B cell (primary cell): ENCODE measurements at regions not wholly inside any gene's neighbourhood (a gene's known extent, or its start where the extent isn't known, plus 50 kb on each side); places are given as distances from the start of the nearest gene placed in this dataset.

ENCODE experiments used
- ATAC-seq: fragments of 200-7000 bp; cut with Tn5 transposase; one replicate; pipeline ENCODE4 v1.10.0; 2021; ENCODE audit warnings: low read depth, mild to moderate bottlenecking, moderate number of reproducible peaks, moderate library complexity
- CTCF ChIA-PET: fragments of 350-600 bp; sonication (Branson Sonifier 250); formaldehyde crosslinking; loops from one replicate; lab custom pipeline; 2021; ENCODE audit warnings: antibody characterized with exemption, inconsistent platforms; lab: Charles Lee
- POLR2A ChIA-PET: fragments of 350-600 bp; sonication (Branson Sonifier 250); formaldehyde crosslinking; loops from one replicate; lab custom pipeline; 2021; ENCODE audit warnings: antibody characterized with exemption; lab: Charles Lee
- DNase-seq: peaks from one replicate; pipeline ENCODE4 v3.0.0; 2013
- H2AFZ ChIP-seq: 2 replicates; pipeline ENCODE4 v1.6.1; 2012; ENCODE audit warnings: mild to moderate bottlenecking, low read depth, low read length; ENCODE audit not compliant: insufficient read depth, poor library complexity, severe bottlenecking
- H3K27ac ChIP-seq, 2 donors: 1 replicate in 1 of 2; 2 replicates in 1 of 2; pipeline ENCODE4 v1.5.1; 2012 to 2013; ENCODE audit warnings: low read length in 2 of 2, mild to moderate bottlenecking in 2 of 2, moderate library complexity in 1 of 2
- H3K27me3 ChIP-seq, 4 experiments: fragments of 200-600 bp in 1 of 4; sonication (generic) in 1 of 4; replicated peaks in 1 of 4; 1 replicate in 2 of 4; 2 replicates in 2 of 4; pipeline versions ENCODE4 v1.6.1 to v1.7.0; 2013 to 2016; ENCODE audit warnings: low read length in 3 of 4, mild to moderate bottlenecking in 2 of 4, mixed read lengths in 1 of 4, moderate library complexity in 1 of 4; ENCODE audit not compliant: insufficient read depth in 4 of 4, control insufficient read depth in 3 of 4; ENCODE audit errors: control extremely low read depth in 1 of 4
- H3K36me3 ChIP-seq, 2 experiments: replicated peaks in 1 of 2; 1 replicate in 1 of 2; 2 replicates in 1 of 2; pipeline versions ENCODE4 v1.6.1 to v1.7.1; 2013; ENCODE audit warnings: low read length in 1 of 2; ENCODE audit not compliant: insufficient read depth in 2 of 2, control insufficient read depth in 1 of 2; ENCODE audit errors: control extremely low read depth in 1 of 2, extremely low read depth in 1 of 2
- H3K4me1 ChIP-seq, 2 donors: fragments of 200-600 bp in 1 of 2; sonication (generic) in 1 of 2; 1 replicate in 1 of 2; 2 replicates in 1 of 2; pipeline versions ENCODE4 v1.5.1 to v1.6.1; 2013 to 2017; ENCODE audit warnings: low read length in 2 of 2; ENCODE audit not compliant: control insufficient read depth in 2 of 2, insufficient read depth in 2 of 2
- H3K4me2 ChIP-seq: replicated peaks from 2 replicates; pipeline ENCODE3; 2012; ENCODE audit warnings: mild to moderate bottlenecking, low read depth, low read length; ENCODE audit not compliant: poor library complexity, severe bottlenecking
- H3K4me3 ChIP-seq, 5 experiments: fragments of 200-600 bp in 1 of 5; sonication (generic) in 1 of 5; 1 replicate in 3 of 5; 2 replicates in 2 of 5; pipeline versions ENCODE4 v1.5.1 to v1.7.0; 2011 to 2016; ENCODE audit warnings: low read length in 4 of 5, mild to moderate bottlenecking in 4 of 5, low read depth in 2 of 5, control low read depth in 1 of 5, moderate library complexity in 1 of 5; ENCODE audit not compliant: insufficient read depth in 1 of 5; ENCODE audit errors: control extremely low read depth in 1 of 5, extremely low read depth in 1 of 5
- H3K79me2 ChIP-seq: fragments of 200-600 bp; sonication (generic); one replicate; pipeline ENCODE4 v1.6.0; 2016; ENCODE audit warnings: low read length; ENCODE audit not compliant: control insufficient read depth, insufficient read depth
- H3K9ac ChIP-seq: fragments of 200-600 bp; sonication (generic); 2 replicates; pipeline ENCODE4 v1.6.1; 2017; ENCODE audit warnings: mild to moderate bottlenecking, low read length, moderate library complexity
- H3K9me3 ChIP-seq, 3 donors: one replicate each; pipeline versions ENCODE4 v1.6.1 to v1.7.1; 2013; ENCODE audit warnings: low read length in 2 of 3; ENCODE audit not compliant: control insufficient read depth in 2 of 3, insufficient read depth in 1 of 3; ENCODE audit errors: control extremely low read depth in 1 of 3
- H4K20me1 ChIP-seq: 2 replicates; pipeline ENCODE4 v1.6.0; 2012; ENCODE audit warnings: mild to moderate bottlenecking, low read length; ENCODE audit not compliant: insufficient read depth, control insufficient read depth, poor library complexity, severe bottlenecking
- H3K27ac Mint-ChIP-seq: one replicate; pipeline ENCODE4 v1.8.0; 2021; ENCODE audit warnings: mixed read lengths
- H3K27me3 Mint-ChIP-seq: one replicate; pipeline ENCODE4 v1.8.0; 2021; ENCODE audit warnings: mixed read lengths
- H3K4me1 Mint-ChIP-seq: one replicate; pipeline ENCODE4 v1.8.0; 2021; ENCODE audit warnings: mixed read lengths
- H3K4me3 Mint-ChIP-seq: one replicate; pipeline ENCODE4 v1.8.0; 2021; ENCODE audit warnings: mixed read lengths
- H3K9me3 Mint-ChIP-seq: one replicate; pipeline ENCODE4 v1.8.0; 2022; ENCODE audit warnings: mixed read lengths; ENCODE audit not compliant: insufficient read depth
- EZH2 ChIP-seq: IDR thresholded peaks from 2 replicates; pipeline ENCODE4 v1.6.1; 2012; ENCODE audit warnings: borderline replicate concordance, low read depth, mild to moderate bottlenecking, moderate library complexity, low read length; ENCODE audit not compliant: insufficient read depth, poor library complexity, severe bottlenecking
- WGBS: methylation state at CpG from one replicate; pipeline ENCODE4 v1.1.5; 2013; ENCODE audit warnings: missing lambda C conversion rate; ENCODE audit not compliant: insufficient coverage; 5-methylcytosine and 5-hydroxymethylcytosine counted together
- intact Hi-C: fragments of 100-400 bp; cut with micrococcal nuclease; formaldehyde crosslinking; loops from one replicate; pipeline ENCODE4 v1.10.0; 2022
- TF ChIP-seq, protein P1 (sequence below): fragments of 200-600 bp; IDR thresholded peaks from one replicate; pipeline ENCODE4 v1.8.0; 2022; ENCODE audit warnings: antibody characterized with exemption, mild to moderate bottlenecking

- Mint-ChIP-seq H3K27me3 (no peaks in the 10 kb centered on the region), H3K4me3 (no peak overlapping the region), H3K27ac (no peak overlapping the region), H3K4me1 (no peaks in the 10 kb centered on the region), H3K9me3 (no peaks in the 10 kb centered on the region)
- ChIA-PET POLR2A (no interaction called here), CTCF (no interaction called here)
- no peak for ATAC-seq
- no peak overlapping the region for H2AFZ ChIP-seq
- no peak overlapping the region for H3K4me3 ChIP-seq
- no peaks in the 10 kb centered on the region for H3K79me2 ChIP-seq
- no peak for TF ChIP-seq EZH2
- TF ChIP-seq, protein P1, sequence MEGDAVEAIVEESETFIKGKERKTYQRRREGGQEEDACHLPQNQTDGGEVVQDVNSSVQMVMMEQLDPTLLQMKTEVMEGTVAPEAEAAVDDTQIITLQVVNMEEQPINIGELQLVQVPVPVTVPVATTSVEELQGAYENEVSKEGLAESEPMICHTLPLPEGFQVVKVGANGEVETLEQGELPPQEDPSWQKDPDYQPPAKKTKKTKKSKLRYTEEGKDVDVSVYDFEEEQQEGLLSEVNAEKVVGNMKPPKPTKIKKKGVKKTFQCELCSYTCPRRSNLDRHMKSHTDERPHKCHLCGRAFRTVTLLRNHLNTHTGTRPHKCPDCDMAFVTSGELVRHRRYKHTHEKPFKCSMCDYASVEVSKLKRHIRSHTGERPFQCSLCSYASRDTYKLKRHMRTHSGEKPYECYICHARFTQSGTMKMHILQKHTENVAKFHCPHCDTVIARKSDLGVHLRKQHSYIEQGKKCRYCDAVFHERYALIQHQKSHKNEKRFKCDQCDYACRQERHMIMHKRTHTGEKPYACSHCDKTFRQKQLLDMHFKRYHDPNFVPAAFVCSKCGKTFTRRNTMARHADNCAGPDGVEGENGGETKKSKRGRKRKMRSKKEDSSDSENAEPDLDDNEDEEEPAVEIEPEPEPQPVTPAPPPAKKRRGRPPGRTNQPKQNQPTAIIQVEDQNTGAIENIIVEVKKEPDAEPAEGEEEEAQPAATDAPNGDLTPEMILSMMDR = no peak
- H3K36me3 ChIP-seq = no peaks in the 10 kb centered on the region
- H3K9ac ChIP-seq = no peak overlapping the region
- H3K4me1 ChIP-seq = no peaks in the 10 kb centered on the region
- no peaks in the 10 kb centered on the region for H3K9me3 ChIP-seq
- no peak for DNase-seq
- no peak overlapping the region for H3K27ac ChIP-seq
- no peaks in the 10 kb centered on the region for H4K20me1 ChIP-seq
- no peaks in the 10 kb centered on the region for H3K27me3 ChIP-seq
- no peak overlapping the region for H3K4me2 ChIP-seq
- intact Hi-C loops = no loop called here
Observed at GRCh38 chr4:162450531-162451035, 286.8 kb upstream of the FSTL5 start.

DNA sequence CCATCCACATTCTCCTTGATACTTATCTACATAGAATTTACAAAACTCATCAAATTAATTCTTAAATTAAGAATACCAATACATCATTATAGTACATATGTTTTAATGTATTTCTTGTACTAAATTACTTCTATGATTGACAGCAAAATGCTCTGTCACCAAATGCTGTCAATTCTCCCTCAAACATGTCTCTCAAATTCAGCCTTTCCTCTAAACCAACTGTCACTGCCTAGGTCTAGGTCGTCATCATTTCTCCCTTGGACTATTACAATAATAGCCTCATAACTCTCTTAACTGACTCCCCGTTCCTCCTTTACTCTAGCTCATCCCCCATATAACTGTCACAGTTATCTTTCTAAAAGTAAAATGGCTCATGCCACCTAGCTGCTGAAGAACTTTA is 279.7 kb upstream of the FSTL5 start:
- ATAC-seq = no peak
- TF ChIP-seq EZH2 = no peak
- no peaks in the 10 kb centered on the region for H4K20me1 ChIP-seq
- Mint-ChIP-seq H3K4me1 (no peaks in the 10 kb centered on the region), H3K27me3 (no peaks in the 10 kb centered on the region), H3K27ac (no peak overlapping the region), H3K9me3 (no peaks in the 10 kb centered on the region), H3K4me3 (no peak overlapping the region)
- no peak overlapping the region for H3K27ac ChIP-seq
- WGBS = 60% methylated on average over 2 of the region's 2 CpGs
- POLR2A ChIA-PET = no interaction called here
- H3K4me3 ChIP-seq = no peak overlapping the region
- intact Hi-C loops = no loop called here
- CTCF ChIA-PET = no interaction called here
- no peaks in the 10 kb centered on the region for H3K9me3 ChIP-seq
- no peak overlapping the region for H3K9ac ChIP-seq
- no peaks in the 10 kb centered on the region for H3K36me3 ChIP-seq
- no peak overlapping the region for H2AFZ ChIP-seq
- H3K79me2 ChIP-seq = no peaks in the 10 kb centered on the region
- DNase-seq = no peak
- no peak overlapping the region for H3K4me2 ChIP-seq
- H3K27me3 ChIP-seq = no peaks in the 10 kb centered on the region
- H3K4me1 ChIP-seq = no peaks in the 10 kb centered on the region
